ENCODE measurements at regions not wholly inside any gene's neighbourhood (a gene's known extent, or its start where the extent isn't known, plus 50 kb on each side); places are given as distances from the start of the nearest gene placed in this dataset.

- no peak for TF ChIP-seq EP300 (IDR thresholded peaks at IDR 0.05; ENCODE audit: low read depth)
- TF ChIP-seq CTCF (IDR thresholded peaks at IDR 0.05): no peak
- TF ChIP-seq POLR2AphosphoS5 (IDR thresholded peaks at IDR 0.05): no peak
These were observed 85.5 kb upstream of the GPC1 start for GRCh38 chr2:240350006-240350355.
